Gastroesophageal sphincter (tissue), 4 donors: ENCODE measurements at regions not wholly inside any gene's neighbourhood (a gene's known extent, or its start where the extent isn't known, plus 50 kb on each side); places are given as distances from the start of the nearest gene placed in this dataset.

ENCODE experiments used
- ATAC-seq: fragments of 150-250 bp; one replicate; pipeline ENCODE4 v1.9.1; 2016; ENCODE audit warnings: mild to moderate bottlenecking, moderate library complexity
- H3K27ac ChIP-seq, 4 donors: fragments of 200-600 bp; sonication (generic) in 3 of 4; 1 replicate in 3 of 4; 2 replicates in 1 of 4; pipeline ENCODE4 v1.5.1; 2016 to 2019
- H3K27me3 ChIP-seq: fragments of 200-600 bp; sonication (generic); one replicate; pipeline ENCODE4 v1.5.1; 2019
- H3K36me3 ChIP-seq, 2 donors: fragments of 200-600 bp; sonication (generic); one replicate each; pipeline ENCODE4 v1.5.1; 2019; ENCODE audit warnings: control low read depth in 1 of 2
- H3K4me1 ChIP-seq, 3 donors: fragments of 200-600 bp; sonication (generic); 1 replicate in 2 of 3; 2 replicates in 1 of 3; pipeline ENCODE4 v1.5.1; 2016 to 2019; ENCODE audit warnings: control low read depth in 2 of 3
- H3K4me3 ChIP-seq, 2 donors: fragments of 200-600 bp; sonication (generic); one replicate each; pipeline ENCODE4 v1.5.1; 2019; ENCODE audit warnings: mild to moderate bottlenecking in 1 of 2, moderate library complexity in 1 of 2
- H3K9me3 ChIP-seq, 3 donors: fragments of 200-600 bp; sonication (generic); one replicate each; pipeline ENCODE4 v1.5.1; 2017 to 2019; ENCODE audit warnings: control low read depth in 2 of 3
- EP300 ChIP-seq: sonication (generic); formaldehyde crosslinking; IDR thresholded peaks from one replicate; pipeline ENCODE4 v1.6.1; 2017; ENCODE audit warnings: antibody characterized with exemption, mild to moderate bottlenecking
- POLR2A ChIP-seq, 2 donors: fragments of 450-650 bp; IDR thresholded peaks; one replicate each; pipeline ENCODE4 v1.6.1; 2017; ENCODE audit warnings: antibody characterized with exemption in 2 of 2, mild to moderate bottlenecking in 2 of 2, moderate library complexity in 1 of 2
- POLR2AphosphoS5 ChIP-seq: sonication (generic); formaldehyde crosslinking; IDR thresholded peaks from one replicate; pipeline ENCODE4 v1.6.1; 2017; ENCODE audit warnings: antibody characterized with exemption
- WGBS, 2 donors: methylation state at CpG; one replicate each; pipeline ENCODE4 v1.1.5; 2018; ENCODE audit warnings: low coverage in 1 of 2; 5-methylcytosine and 5-hydroxymethylcytosine counted together
- TF ChIP-seq, protein P1 (sequence below), 4 experiments: fragments of 200-600 bp in 2 of 4; fragments of 450-650 bp in 2 of 4; sonication (generic) in 1 of 4; IDR thresholded peaks; one replicate each; pipeline ENCODE4 v1.5.1; 2017 to 2019; ENCODE audit warnings: antibody characterized with exemption in 4 of 4, mild to moderate bottlenecking in 2 of 4, moderate library complexity in 2 of 4

DNA sequence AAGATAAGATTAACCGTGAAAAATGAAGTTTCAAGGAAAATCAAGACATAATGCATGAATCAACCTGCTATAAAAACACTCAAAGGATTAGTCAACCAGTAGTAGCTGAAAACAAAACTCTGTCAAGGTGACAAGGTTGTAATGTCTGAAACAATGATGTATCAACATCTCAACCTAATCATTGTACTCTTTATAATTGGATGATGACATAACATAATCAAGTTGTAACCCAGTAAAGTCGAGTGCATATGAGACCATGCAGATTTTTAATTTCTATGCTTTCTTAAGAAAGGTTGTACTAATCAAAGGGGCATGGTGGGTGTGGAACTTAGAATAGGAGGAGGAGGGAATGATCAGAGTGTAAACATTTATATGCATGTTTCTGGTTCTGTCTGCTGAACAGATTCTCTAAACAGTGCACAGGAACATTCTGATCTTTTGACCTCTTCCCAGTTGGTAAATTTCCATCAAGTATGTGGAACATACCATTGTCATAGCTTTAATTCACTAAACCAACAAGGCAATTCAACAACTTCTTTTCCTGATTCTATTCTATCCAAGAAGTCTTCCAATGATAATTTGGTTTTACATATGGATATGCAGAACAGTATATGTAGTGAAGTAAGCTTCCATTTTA is 253.7 kb downstream of the TTC6 start:
- Histone ChIP-seq H3K9me3 (no peaks in the 10 kb centered on the region), H3K27ac (no peak overlapping the region), H3K27me3 (no peaks in the 10 kb centered on the region), H3K4me1 (no peaks in the 10 kb centered on the region), H3K4me3 (no peak overlapping the region), H3K36me3 (no peaks in the 10 kb centered on the region)
- TF ChIP-seq POLR2AphosphoS5 = no peak
- TF ChIP-seq POLR2A (IDR thresholded peaks at IDR 0.05) = no peak
- TF ChIP-seq, protein P1, sequence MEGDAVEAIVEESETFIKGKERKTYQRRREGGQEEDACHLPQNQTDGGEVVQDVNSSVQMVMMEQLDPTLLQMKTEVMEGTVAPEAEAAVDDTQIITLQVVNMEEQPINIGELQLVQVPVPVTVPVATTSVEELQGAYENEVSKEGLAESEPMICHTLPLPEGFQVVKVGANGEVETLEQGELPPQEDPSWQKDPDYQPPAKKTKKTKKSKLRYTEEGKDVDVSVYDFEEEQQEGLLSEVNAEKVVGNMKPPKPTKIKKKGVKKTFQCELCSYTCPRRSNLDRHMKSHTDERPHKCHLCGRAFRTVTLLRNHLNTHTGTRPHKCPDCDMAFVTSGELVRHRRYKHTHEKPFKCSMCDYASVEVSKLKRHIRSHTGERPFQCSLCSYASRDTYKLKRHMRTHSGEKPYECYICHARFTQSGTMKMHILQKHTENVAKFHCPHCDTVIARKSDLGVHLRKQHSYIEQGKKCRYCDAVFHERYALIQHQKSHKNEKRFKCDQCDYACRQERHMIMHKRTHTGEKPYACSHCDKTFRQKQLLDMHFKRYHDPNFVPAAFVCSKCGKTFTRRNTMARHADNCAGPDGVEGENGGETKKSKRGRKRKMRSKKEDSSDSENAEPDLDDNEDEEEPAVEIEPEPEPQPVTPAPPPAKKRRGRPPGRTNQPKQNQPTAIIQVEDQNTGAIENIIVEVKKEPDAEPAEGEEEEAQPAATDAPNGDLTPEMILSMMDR (IDR thresholded peaks at IDR 0.05) = no peak
- TF ChIP-seq EP300 = no peak
- 64 to 68% methylated on average over 2 of the region's 2 CpGs for WGBS, 2 donors
- no peak for ATAC-seq

DNA sequence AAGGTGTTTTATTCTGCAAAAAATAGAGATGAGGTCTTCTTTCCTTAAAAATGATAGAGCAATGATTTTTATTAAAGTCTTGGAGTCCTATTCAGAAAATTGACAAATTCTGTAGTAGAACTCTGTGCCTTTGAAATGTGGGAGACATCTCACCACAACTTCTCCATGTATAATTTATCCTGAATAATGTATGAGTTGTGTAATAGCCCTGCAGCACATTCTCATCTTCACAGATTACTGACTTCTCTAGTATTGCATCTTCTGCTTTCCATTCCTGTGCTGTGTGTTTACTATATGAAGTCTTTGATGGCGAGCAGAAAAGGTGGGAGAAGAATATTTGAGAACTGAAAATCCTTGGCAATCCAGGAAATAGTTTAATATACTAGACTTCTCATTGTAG is 255.6 kb downstream of the TTC6 start:
- no peak for ATAC-seq
- TF ChIP-seq POLR2A (IDR thresholded peaks at IDR 0.05) (no peak), POLR2AphosphoS5 (no peak), EP300 (no peak)
- TF ChIP-seq, protein P1 (IDR thresholded peaks at IDR 0.05) = no peak
- H3K36me3 ChIP-seq = no peaks in the 10 kb centered on the region
- H3K4me1 ChIP-seq = no peaks in the 10 kb centered on the region
- no peaks in the 10 kb centered on the region for H3K9me3 ChIP-seq
- H3K27me3 ChIP-seq = no peaks in the 10 kb centered on the region
- WGBS, 2 donors = 80 to 100% methylated on average over 1 of the region's 1 CpG
- H3K27ac ChIP-seq = no peak overlapping the region
- H3K4me3 ChIP-seq = no peak overlapping the region

DNA sequence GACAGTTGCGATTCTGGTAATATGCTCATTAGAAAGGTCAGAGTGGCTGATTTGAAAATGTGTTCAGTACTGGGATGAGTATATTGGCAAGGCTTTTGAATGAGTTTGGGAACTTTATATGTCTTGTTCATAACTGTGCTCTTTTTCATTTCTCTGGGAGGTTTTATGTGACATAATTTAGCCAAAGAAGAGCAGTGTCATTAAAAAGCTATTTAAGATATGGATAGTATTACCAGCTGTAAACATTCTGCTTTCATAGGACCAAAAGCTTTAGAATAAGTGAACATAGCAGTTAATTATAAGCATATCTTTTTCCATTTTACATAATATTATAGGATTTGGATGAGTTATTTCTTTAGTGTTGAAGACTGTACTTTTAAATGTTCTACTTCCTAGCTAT is 260.4 kb downstream of the TTC6 start:
- H3K4me3 ChIP-seq = no peak overlapping the region
- WGBS, 2 donors = 54 to 79% methylated on average over 1 of the region's 1 CpG

DNA sequence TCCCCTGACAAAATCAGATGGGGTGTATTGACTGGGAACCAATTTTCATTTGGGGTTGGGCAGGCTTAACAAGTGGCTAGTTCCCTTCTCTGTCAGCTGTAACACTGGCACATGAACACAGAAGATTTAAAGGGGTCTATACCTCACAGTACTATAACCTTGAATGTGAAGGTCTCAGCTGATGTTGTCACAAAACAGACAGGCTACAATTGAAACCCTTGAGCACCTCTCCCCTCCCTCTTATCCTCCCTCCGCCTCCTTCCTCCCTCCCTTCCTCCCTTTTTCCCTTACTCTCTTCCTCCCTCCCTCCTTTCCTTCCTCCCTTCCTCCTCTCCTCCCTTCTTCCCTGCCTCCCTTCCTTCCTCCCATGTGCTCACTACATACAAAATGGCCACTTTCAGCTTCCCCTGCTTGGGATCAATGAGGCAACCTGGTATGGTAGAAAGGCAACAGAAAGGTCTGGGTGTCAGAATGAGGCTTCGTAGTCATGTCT is 262.4 kb downstream of the TTC6 start:
- TF ChIP-seq POLR2A (IDR thresholded peaks at IDR 0.05) (no peak), EP300 (no peak), POLR2AphosphoS5 (no peak)
- TF ChIP-seq, protein P1 (IDR thresholded peaks at IDR 0.05) = no peak
- no peaks in the 10 kb centered on the region for H3K9me3 ChIP-seq
- WGBS, 2 donors = 88 to 100% methylated on average over 1 to 2 of the region's 2 CpGs
- no peaks in the 10 kb centered on the region for H3K27me3 ChIP-seq
- H3K27ac ChIP-seq = no peak overlapping the region
- no peak overlapping the region for H3K4me3 ChIP-seq
- H3K36me3 ChIP-seq = no peaks in the 10 kb centered on the region
- H3K4me1 ChIP-seq = no peaks in the 10 kb centered on the region
- ATAC-seq = no peak

More for the DNA sequence above, 260.4 kb downstream of the TTC6 start:
- H3K27me3 ChIP-seq = no peaks in the 10 kb centered on the region
- no peaks in the 10 kb centered on the region for H3K9me3 ChIP-seq
- TF ChIP-seq, protein P1 (IDR thresholded peaks at IDR 0.05) = no peak
- TF ChIP-seq POLR2A (IDR thresholded peaks at IDR 0.05) (no peak), POLR2AphosphoS5 (no peak), EP300 (no peak)
- ATAC-seq = no peak
- no peaks in the 10 kb centered on the region for H3K36me3 ChIP-seq
- no peak overlapping the region for H3K27ac ChIP-seq
- H3K4me1 ChIP-seq = no peaks in the 10 kb centered on the region

DNA sequence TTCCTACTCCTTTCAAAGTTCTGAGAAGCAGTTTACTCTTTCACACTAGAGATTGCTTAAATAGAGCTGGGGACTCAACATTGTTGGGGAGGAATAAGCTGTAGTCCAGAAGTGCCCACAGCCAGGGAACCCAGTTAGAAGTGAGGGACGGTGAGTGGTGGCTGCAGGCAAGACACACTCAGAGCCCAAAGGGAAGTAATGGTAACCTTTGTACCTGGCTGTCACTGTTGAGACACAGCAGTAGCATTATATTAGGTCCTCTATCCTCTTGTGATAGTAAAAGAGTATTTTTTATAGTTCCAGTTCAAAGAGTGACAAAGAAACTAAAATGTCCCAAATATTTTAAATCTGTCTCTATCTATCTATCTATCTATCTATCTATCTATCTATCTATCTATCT is 263.3 kb downstream of the TTC6 start:
- ATAC-seq = no peak
- H3K27ac ChIP-seq = no peak overlapping the region
- no peaks in the 10 kb centered on the region for H3K36me3 ChIP-seq
- H3K9me3 ChIP-seq = no peaks in the 10 kb centered on the region
- no peaks in the 10 kb centered on the region for H3K4me1 ChIP-seq
- H3K27me3 ChIP-seq = no peaks in the 10 kb centered on the region
- WGBS, 2 donors = 55 to 78% methylated on average over 1 of the region's 1 CpG
- TF ChIP-seq, protein P1 (IDR thresholded peaks at IDR 0.05) = no peak
- TF ChIP-seq POLR2A (IDR thresholded peaks at IDR 0.05) (no peak), EP300 (no peak), POLR2AphosphoS5 (no peak)
- no peak overlapping the region for H3K4me3 ChIP-seq
